Naive thymus-derived CD4-positive, alpha-beta T cell (primary cell): ENCODE measurements at regions not wholly inside any gene's neighbourhood (a gene's known extent, or its start where the extent isn't known, plus 50 kb on each side); places are given as distances from the start of the nearest gene placed in this dataset.
A peak's percentile ranks its signal among the peaks of the same experiment; 100 is the strongest.

ENCODE experiments used
- ATAC-seq: fragments of 150-1000 bp; cut with Tn5 transposase; 2 replicates; pipeline ENCODE4 v1.10.0; 2021; ENCODE audit warnings: mild to moderate bottlenecking, moderate library complexity
- CTCF ChIA-PET: fragments of 350-600 bp; sonication (Branson Sonifier 250); formaldehyde crosslinking; loops from one replicate; lab custom pipeline; 2021; ENCODE audit warnings: antibody characterized with exemption; lab: Charles Lee
- POLR2A ChIA-PET: fragments of 350-600 bp; sonication (Branson Sonifier 250); formaldehyde crosslinking; loops from one replicate; lab custom pipeline; 2021; ENCODE audit warnings: antibody characterized with exemption, inconsistent platforms; lab: Charles Lee
- DNase-seq, 9 donors: peaks; one replicate each; pipeline versions ENCODE4 v3.0.0 to v3.0.0-alpha.2; 2020 to 2022; ENCODE audit warnings: mixed read lengths in 1 of 9
- H3K27ac ChIP-seq: one replicate; pipeline ENCODE4 v1.7.0; 2013; ENCODE audit warnings: mild to moderate bottlenecking, low read depth, low read length, moderate library complexity
- H3K27me3 ChIP-seq, 2 donors: one replicate each; pipeline ENCODE4 v1.7.0; 2013; ENCODE audit warnings: low read length in 2 of 2, mild to moderate bottlenecking in 2 of 2, moderate library complexity in 2 of 2; ENCODE audit not compliant: control insufficient read depth in 2 of 2, insufficient read depth in 2 of 2
- H3K36me3 ChIP-seq, 3 experiments: 1 replicate in 2 of 3; 2 replicates in 1 of 3; pipeline ENCODE4 v1.7.0; 2013; ENCODE audit warnings: low read length in 3 of 3, mild to moderate bottlenecking in 3 of 3, moderate library complexity in 1 of 3; ENCODE audit not compliant: insufficient read depth in 3 of 3, control insufficient read depth in 2 of 3
- H3K4me1 ChIP-seq, 2 donors: one replicate each; pipeline ENCODE4 v1.7.0; 2013; ENCODE audit warnings: low read length in 2 of 2, mild to moderate bottlenecking in 2 of 2, moderate library complexity in 1 of 2; ENCODE audit not compliant: control insufficient read depth in 2 of 2, insufficient read depth in 2 of 2
- H3K4me3 ChIP-seq: 2 replicates; pipeline ENCODE4 v1.7.0; 2013; ENCODE audit warnings: mild to moderate bottlenecking, low read length
- H3K9me3 ChIP-seq, 3 experiments: 1 replicate in 2 of 3; 2 replicates in 1 of 3; pipeline ENCODE4 v1.7.0; 2013; ENCODE audit warnings: low read length in 3 of 3; ENCODE audit not compliant: control insufficient read depth in 2 of 3
- H3K27ac Mint-ChIP-seq, 9 donors: one replicate each; pipeline ENCODE4 v1.8.0; 2020 to 2022; ENCODE audit warnings: mixed read lengths in 9 of 9, mild to moderate bottlenecking in 8 of 9, moderate library complexity in 5 of 9, inconsistent platforms in 2 of 9
- H3K27me3 Mint-ChIP-seq, 5 donors: one replicate each; pipeline ENCODE4 v1.8.0; 2021 to 2022; ENCODE audit warnings: mixed read lengths in 5 of 5, mild to moderate bottlenecking in 1 of 5
- H3K36me3 Mint-ChIP-seq, 5 donors: one replicate each; pipeline ENCODE4 v1.8.0; 2020 to 2022; ENCODE audit warnings: mixed read lengths in 5 of 5, mild to moderate bottlenecking in 3 of 5, inconsistent platforms in 1 of 5
- H3K4me1 Mint-ChIP-seq, 7 donors: one replicate each; pipeline ENCODE4 v1.8.0; 2020 to 2022; ENCODE audit warnings: mixed read lengths in 7 of 7, mild to moderate bottlenecking in 3 of 7, inconsistent platforms in 1 of 7
- H3K4me3 Mint-ChIP-seq, 10 donors: one replicate each; pipeline ENCODE4 v1.8.0; 2020 to 2022; ENCODE audit warnings: mild to moderate bottlenecking in 10 of 10, mixed read lengths in 10 of 10, moderate library complexity in 6 of 10, inconsistent platforms in 2 of 10
- H3K9me3 Mint-ChIP-seq, 11 donors: one replicate each; pipeline ENCODE4 v1.8.0; 2020 to 2022; ENCODE audit warnings: mixed read lengths in 11 of 11, mild to moderate bottlenecking in 4 of 11, inconsistent platforms in 1 of 11, moderate library complexity in 1 of 11
- intact Hi-C, 2 donors: fragments of 100-400 bp; cut with micrococcal nuclease; formaldehyde crosslinking; loops; one replicate each; pipeline ENCODE4 v1.15.1; 2023

DNA sequence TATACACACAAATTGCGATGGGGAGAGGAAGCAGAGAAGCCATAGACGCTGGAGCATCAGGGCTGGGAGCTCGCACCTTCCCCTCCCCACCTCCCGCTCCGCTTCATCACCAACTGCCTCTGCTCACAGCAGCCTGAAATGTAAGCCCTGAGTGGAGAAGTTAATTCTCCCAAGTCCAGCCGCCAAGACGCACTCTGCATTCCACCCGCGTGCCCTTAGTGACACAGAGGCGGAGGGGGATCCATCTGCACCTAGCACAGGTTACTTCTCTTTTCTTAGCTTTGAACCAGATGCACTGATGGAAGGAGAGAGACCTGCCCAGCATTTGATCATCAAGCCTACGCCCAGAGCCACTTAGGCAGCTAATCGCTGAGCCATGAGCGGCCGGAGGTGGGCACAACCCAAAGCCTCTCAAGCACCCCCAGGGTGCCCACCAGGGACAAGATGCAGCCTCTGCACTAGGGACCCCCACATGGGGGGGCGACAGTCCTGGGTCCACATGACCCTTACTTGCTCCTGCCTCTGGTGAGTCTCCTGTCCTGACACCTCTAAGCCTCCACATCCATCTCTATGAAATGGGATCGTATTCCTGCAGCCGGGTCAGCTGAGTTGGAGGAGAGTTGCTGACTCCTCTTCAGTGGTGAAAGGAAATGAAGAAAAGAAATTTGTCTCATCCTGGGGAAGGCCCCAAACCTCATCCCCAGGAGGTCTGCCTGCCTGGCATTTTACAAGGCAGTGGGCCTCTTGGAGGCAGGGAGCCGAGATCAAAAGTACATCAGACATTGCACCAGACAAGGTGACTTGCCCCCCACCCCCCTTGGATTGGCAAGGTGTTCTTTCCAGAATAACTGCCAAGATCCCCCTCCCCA is 316.2 kb downstream of the MATN1 start:
- ATAC-seq (no peak), DNase-seq (peak in 1 of 9 donors; percentile 7)
- Histone ChIP-seq H3K4me3 (no peak overlapping the region), H3K9me3 (no peaks in the 10 kb centered on the region), H3K27me3 (no peaks in the 10 kb centered on the region), H3K27ac (no peak overlapping the region), H3K4me1 (no peaks in the 10 kb centered on the region), H3K36me3 (no peaks in the 10 kb centered on the region)
- intact Hi-C loops: no loop called here
- no peak overlapping the region for H3K27ac Mint-ChIP-seq
- peaks cover 0 to 2% (median 0%) of the 10 kb centered on the region in 7 donors for H3K4me1 Mint-ChIP-seq
- POLR2A ChIA-PET: no interaction called here
- no peak overlapping the region for H3K4me3 Mint-ChIP-seq
- H3K9me3 Mint-ChIP-seq: no peaks in the 10 kb centered on the region
- H3K27me3 Mint-ChIP-seq: peaks cover 0 to 20% (median 9%) of the 10 kb centered on the region in 5 donors
- no peaks in the 10 kb centered on the region for H3K36me3 Mint-ChIP-seq
- CTCF ChIA-PET: no interaction called here

DNA sequence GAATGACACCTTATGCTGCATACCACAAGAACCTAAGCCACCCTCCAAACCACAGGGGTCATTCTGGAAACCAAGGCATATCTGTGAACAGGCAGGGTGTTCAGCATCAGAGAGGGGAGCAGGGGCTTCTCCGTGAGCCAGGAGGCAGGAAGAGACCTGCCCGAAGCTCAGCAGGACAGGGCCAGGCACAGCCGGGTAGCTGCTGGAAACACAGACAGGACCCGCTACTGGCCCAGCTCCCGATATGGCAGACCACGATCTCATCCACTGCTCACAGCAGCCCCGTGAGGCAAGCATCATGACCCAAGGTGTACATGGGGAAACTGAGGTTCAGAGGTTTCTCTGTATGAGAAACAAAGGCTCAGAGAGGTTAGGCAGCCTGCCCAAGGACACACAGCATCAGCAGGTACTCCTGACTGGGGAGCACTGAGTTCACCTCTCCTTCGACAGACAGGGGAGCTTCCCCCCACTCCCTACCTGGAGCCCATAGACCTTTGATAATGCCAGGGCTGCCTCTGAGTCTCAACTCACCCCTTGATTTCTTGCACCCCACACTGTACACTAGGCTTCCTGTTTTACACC is 317.7 kb downstream of the MATN1 start:
- DNase-seq (no peak), ATAC-seq (no peak)
- intact Hi-C loops: no loop called here
- H3K27ac ChIP-seq: no peak overlapping the region
- no peaks in the 10 kb centered on the region for H3K36me3 ChIP-seq
- Mint-ChIP-seq H3K27ac (no peak overlapping the region), H3K36me3 (no peaks in the 10 kb centered on the region), H3K4me3 (no peak overlapping the region), H3K27me3 (peaks cover 0 to 19% (median 9%) of the 10 kb centered on the region in 5 donors), H3K4me1 (no peaks in the 10 kb centered on the region), H3K9me3 (no peaks in the 10 kb centered on the region)
- no peaks in the 10 kb centered on the region for H3K4me1 ChIP-seq
- H3K9me3 ChIP-seq: no peaks in the 10 kb centered on the region
- H3K4me3 ChIP-seq: no peak overlapping the region
- ChIA-PET POLR2A (no interaction called here), CTCF (no interaction called here)
- no peaks in the 10 kb centered on the region for H3K27me3 ChIP-seq

GRCh38 chr1:30405081-30405480 is 318.3 kb downstream of the MATN1 start:
- Histone ChIP-seq H3K36me3 (no peaks in the 10 kb centered on the region), H3K4me3 (no peak overlapping the region), H3K27me3 (no peaks in the 10 kb centered on the region), H3K9me3 (no peaks in the 10 kb centered on the region), H3K27ac (no peak overlapping the region), H3K4me1 (no peaks in the 10 kb centered on the region)
- DNase-seq (no peak), ATAC-seq (no peak)
- Mint-ChIP-seq H3K4me1 (no peaks in the 10 kb centered on the region), H3K9me3 (no peaks in the 10 kb centered on the region), H3K27me3 (peaks cover 0 to 19% (median 9%) of the 10 kb centered on the region in 5 donors), H3K27ac (no peak overlapping the region), H3K4me3 (no peak overlapping the region), H3K36me3 (no peaks in the 10 kb centered on the region)
- ChIA-PET CTCF (no interaction called here), POLR2A (no interaction called here)
- intact Hi-C loops: no loop called here

- Mint-ChIP-seq H3K27me3 (peaks cover 0 to 17% (median 5%) of the 10 kb centered on the region in 5 donors), H3K4me1 (no peaks in the 10 kb centered on the region), H3K9me3 (no peaks in the 10 kb centered on the region), H3K36me3 (no peaks in the 10 kb centered on the region), H3K4me3 (no peak overlapping the region), H3K27ac (no peak overlapping the region)
- no peak overlapping the region for H3K27ac ChIP-seq
- no peaks in the 10 kb centered on the region for H3K36me3 ChIP-seq
- H3K4me3 ChIP-seq: no peak overlapping the region
- ATAC-seq (no peak), DNase-seq (no peak)
- no peaks in the 10 kb centered on the region for H3K9me3 ChIP-seq
- POLR2A ChIA-PET: no interaction called here
- intact Hi-C loops: no loop called here
- H3K4me1 ChIP-seq: no peaks in the 10 kb centered on the region
- CTCF ChIA-PET: no interaction called here
- no peaks in the 10 kb centered on the region for H3K27me3 ChIP-seq
Observed at GRCh38 chr1:30404341-30404740, 319.0 kb downstream of the MATN1 start.

DNA sequence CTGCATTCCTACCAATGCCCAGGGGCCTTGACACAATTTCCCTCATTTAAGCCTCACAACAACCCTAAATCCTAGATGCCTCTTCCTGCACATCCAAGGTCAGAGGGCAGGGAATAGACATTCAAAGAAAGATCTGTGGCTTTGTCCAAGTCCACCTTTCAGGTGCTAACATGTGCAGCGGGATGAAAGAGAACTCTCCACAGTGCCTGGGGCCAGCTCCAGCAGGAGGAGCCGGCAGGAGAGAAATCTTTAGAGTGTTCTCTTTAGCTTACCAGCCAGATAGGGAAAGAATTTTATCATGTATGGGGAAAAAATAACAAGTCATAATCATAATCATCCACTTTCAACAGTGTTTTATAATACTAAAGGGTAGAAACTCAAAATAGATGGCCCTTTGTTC is 319.7 kb downstream of the MATN1 start:
- peaks cover 0 to 11% (median 4%) of the 10 kb centered on the region in 5 donors for H3K27me3 Mint-ChIP-seq
- DNase-seq: no peak
- Histone ChIP-seq H3K9me3 (no peaks in the 10 kb centered on the region), H3K27me3 (no peaks in the 10 kb centered on the region), H3K4me1 (no peaks in the 10 kb centered on the region), H3K27ac (no peak overlapping the region), H3K4me3 (no peak overlapping the region), H3K36me3 (no peaks in the 10 kb centered on the region)
- H3K36me3 Mint-ChIP-seq: no peaks in the 10 kb centered on the region
- H3K4me3 Mint-ChIP-seq: no peak overlapping the region
- intact Hi-C loops: no loop called here
- H3K9me3 Mint-ChIP-seq: peaks cover 0 to 2% (median 0%) of the 10 kb centered on the region in 11 donors
- no peak for ATAC-seq
- POLR2A ChIA-PET: no interaction called here
- no peaks in the 10 kb centered on the region for H3K4me1 Mint-ChIP-seq
- H3K27ac Mint-ChIP-seq: no peak overlapping the region
- CTCF ChIA-PET: no interaction called here

DNA sequence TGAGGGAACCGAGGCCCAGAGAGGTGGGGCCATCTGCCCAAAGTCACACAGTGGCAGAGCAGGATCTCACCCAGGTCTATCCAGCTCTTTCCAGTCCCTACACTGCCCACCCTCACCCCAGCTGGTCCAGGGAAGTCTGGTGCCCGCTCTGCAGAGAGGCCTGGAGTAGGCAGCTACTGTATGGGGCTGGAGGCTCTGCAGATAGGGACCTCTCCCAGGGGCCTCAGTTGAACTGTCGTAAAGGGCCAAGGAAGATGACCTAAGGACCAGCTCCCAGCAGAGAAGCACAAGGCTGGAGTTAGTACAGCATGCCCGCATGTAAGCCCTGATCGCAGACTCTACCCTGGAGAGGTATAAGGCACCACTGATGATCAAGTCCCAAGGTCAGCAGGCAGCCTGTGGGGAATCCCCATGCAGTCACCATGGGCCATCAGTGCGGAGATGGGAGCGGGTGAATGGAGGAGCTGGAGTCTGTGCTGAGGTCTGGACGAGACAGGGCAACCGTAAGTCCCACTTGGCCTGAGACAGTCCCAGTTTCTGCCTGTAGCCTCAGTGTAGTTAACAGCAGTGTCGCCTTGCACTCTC is 320.2 kb downstream of the MATN1 start:
- H3K4me1 ChIP-seq: no peaks in the 10 kb centered on the region
- no peaks in the 10 kb centered on the region for H3K36me3 Mint-ChIP-seq
- no peaks in the 10 kb centered on the region for H3K36me3 ChIP-seq
- ATAC-seq (no peak), DNase-seq (no peak)
- intact Hi-C loops: no loop called here
- ChIA-PET CTCF (no interaction called here), POLR2A (no interaction called here)
- no peaks in the 10 kb centered on the region for H3K27me3 ChIP-seq
- no peak overlapping the region for H3K4me3 Mint-ChIP-seq
- peaks cover 0 to 2% (median 0%) of the 10 kb centered on the region in 11 donors for H3K9me3 Mint-ChIP-seq
- no peak overlapping the region for H3K4me3 ChIP-seq
- H3K27ac ChIP-seq: no peak overlapping the region
- H3K9me3 ChIP-seq: no peaks in the 10 kb centered on the region
- H3K4me1 Mint-ChIP-seq: no peaks in the 10 kb centered on the region
- peaks cover 0 to 10% (median 4%) of the 10 kb centered on the region in 5 donors for H3K27me3 Mint-ChIP-seq
- no peak overlapping the region for H3K27ac Mint-ChIP-seq
